ENCODE measurements at regions not wholly inside any gene's neighbourhood (a gene's known extent, or its start where the extent isn't known, plus 50 kb on each side); places are given as distances from the start of the nearest gene placed in this dataset.
"Not testable (repeated sequence)": the region's sequence is repeated elsewhere in the genome, so short reads cannot be mapped to it uniquely, and the experiment has no call there.

DNA sequence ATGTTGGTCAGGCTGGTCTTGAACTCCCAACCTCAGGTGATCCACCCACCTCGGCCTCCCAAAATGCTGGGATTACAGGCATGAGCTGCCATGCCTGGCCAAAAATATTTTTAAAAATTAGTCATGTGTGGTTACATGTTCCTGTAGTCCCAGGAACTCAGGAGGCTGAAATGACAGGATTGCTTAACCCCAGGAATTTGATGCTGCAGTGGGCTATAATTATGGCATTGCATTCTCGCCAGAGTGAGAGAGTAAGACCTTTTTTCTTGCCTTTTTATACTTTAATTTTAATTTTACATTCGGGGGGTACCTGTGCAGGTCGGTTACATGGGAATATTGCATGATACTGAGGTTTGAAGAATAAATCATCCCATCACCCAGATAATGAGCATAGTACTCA lies 86.6 kb upstream of the ZNF92 start:
- no peak overlapping the region for H3K4me3 ChIP-seq (ENCODE audit: low read length)
- DNase-seq, result no peak
- H3K9me2 ChIP-seq (replicated peaks; ENCODE audit: insufficient read depth, low read length), result no peaks in the 10 kb centered on the region
- H3K27ac ChIP-seq (ENCODE audit: low read length), result no peak overlapping the region
- no peaks in the 10 kb centered on the region for H3K36me3 ChIP-seq (ENCODE audit: insufficient read depth, low read length)
- no peak overlapping the region for H3K4me2 ChIP-seq (ENCODE audit: low read depth, low read length, poor library complexity, severe bottlenecking)
- no peak overlapping the region for H2AFZ ChIP-seq (ENCODE audit: low read length)
- H4K20me1 ChIP-seq (ENCODE audit: insufficient read depth, low read depth, low read length), result no peaks in the 10 kb centered on the region
- no peaks in the 10 kb centered on the region for H3K4me1 ChIP-seq (ENCODE audit: low read length)
- no peak overlapping the region for H3K9ac ChIP-seq (ENCODE audit: low read length)
- no peaks in the 10 kb centered on the region for H3K27me3 ChIP-seq (ENCODE audit: low read length)
- no peaks in the 10 kb centered on the region for H3K79me2 ChIP-seq (ENCODE audit: low read length)
- H3K9me3 ChIP-seq (ENCODE audit: low read length), result no peaks in the 10 kb centered on the region

DNA sequence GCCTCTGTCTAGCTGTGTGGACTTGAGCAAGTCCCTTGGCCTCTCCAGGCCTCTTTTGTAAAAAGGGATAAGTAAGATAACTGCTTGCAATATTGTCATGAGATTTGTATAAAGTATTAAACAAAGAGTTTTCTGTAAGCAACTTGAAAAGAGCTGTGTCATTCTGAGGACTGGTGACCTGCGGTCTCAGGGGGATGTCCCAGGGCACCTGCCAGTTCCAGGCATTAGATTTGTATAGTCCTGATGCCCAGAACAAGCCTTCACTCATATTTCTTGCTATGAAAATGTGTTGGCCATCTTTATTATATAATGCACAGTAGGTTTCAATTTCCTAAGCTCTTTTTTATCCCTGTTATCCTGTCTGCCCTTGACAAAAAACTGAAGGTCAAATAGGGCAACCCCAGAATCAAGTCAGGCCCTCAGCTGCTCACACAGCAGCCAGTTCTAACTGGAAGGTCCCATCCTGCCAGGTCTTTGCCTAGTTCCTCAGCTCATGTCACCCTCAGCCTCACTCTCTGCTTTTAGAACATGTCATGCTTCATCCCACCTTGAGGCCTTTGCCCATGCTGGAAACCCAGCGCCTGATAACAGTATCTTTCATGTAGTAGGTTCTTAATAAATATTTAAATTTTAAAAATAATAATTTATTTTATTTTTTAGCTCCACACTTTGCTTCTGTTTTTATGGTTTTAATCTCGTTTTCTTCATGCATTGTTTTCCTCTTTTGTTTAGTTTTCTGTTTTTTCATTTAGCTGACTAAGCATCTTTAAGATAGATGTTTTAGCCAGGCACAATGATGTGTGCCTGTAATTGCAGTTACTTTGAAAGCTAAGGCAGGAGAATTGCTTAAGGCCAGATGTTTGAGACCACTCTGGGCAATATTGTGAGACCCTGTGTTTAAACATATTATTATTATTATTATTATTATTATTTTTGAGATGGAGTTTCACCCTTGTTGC lies 87.5 kb upstream of the ZNF92 start:
- H3K9me3 ChIP-seq (ENCODE audit: low read length), result no peaks in the 10 kb centered on the region
- no peaks in the 10 kb centered on the region for H3K36me3 ChIP-seq (ENCODE audit: insufficient read depth, low read length)
- H3K27ac ChIP-seq (ENCODE audit: low read length), result no peak overlapping the region
- no peak overlapping the region for H3K4me2 ChIP-seq (ENCODE audit: low read depth, low read length, poor library complexity, severe bottlenecking)
- no peaks in the 10 kb centered on the region for H3K79me2 ChIP-seq (ENCODE audit: low read length)
- no peaks in the 10 kb centered on the region for H3K9me2 ChIP-seq (replicated peaks; ENCODE audit: insufficient read depth, low read length)
- H4K20me1 ChIP-seq (ENCODE audit: insufficient read depth, low read depth, low read length), result no peaks in the 10 kb centered on the region
- no peak overlapping the region for H3K9ac ChIP-seq (ENCODE audit: low read length)
- no peak overlapping the region for H2AFZ ChIP-seq (ENCODE audit: low read length)
- no peaks in the 10 kb centered on the region for H3K27me3 ChIP-seq (ENCODE audit: low read length)
- H3K4me1 ChIP-seq (ENCODE audit: low read length), result no peaks in the 10 kb centered on the region
- no peak overlapping the region for H3K4me3 ChIP-seq (ENCODE audit: low read length)
- DNase-seq, result no peak

DNA sequence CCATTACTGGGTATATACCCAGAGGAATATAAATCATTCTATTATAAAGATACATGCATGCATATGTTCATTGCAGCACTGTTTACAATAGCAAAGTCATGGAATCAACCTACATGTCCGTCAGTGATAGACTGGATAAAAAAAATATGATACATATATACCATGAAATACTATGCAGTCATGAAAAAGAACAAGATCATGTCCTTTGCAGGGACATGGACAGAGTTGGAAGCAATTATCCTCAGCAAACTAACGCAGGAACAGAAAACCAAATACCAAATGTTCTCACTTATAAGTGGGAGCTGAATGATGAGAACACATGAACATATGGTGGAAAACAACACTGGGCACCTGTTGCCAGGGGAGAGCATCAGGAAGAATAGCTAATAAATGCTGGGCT lies 88.4 kb upstream of the ZNF92 start:
- not testable (repeated sequence) for H3K27me3 ChIP-seq (ENCODE audit: low read length); H3K27ac ChIP-seq (ENCODE audit: low read length); H3K4me3 ChIP-seq (ENCODE audit: low read length); H3K4me1 ChIP-seq (ENCODE audit: low read length); H3K4me2 ChIP-seq (ENCODE audit: low read depth, low read length, poor library complexity, severe bottlenecking); H4K20me1 ChIP-seq (ENCODE audit: insufficient read depth, low read depth, low read length); DNase-seq; H3K9me3 ChIP-seq (ENCODE audit: low read length); H2AFZ ChIP-seq (ENCODE audit: low read length); H3K36me3 ChIP-seq (ENCODE audit: insufficient read depth, low read length); H3K9me2 ChIP-seq (replicated peaks; ENCODE audit: insufficient read depth, low read length); H3K79me2 ChIP-seq (ENCODE audit: low read length); H3K9ac ChIP-seq (ENCODE audit: low read length)

DNA sequence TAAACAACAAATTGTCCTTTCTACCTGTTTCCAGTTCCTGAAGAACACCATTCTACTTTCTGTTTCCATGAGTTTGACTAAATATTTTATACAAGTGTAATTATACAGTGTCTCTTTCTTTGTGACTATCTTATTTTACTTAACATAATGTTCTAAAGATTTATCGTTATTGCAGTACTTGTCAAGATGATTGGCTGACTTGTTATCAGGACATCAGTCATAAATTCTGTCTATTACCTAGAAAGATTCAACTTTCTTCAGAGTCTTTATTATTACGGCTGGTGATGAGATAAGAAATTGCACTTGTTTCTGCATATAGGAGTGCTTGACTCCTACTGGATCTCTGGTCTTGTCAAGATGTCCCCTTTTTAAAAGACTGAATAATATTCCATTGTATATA lies 93.9 kb upstream of the ZNF92 start:
- Histone ChIP-seq H3K27ac (ENCODE audit: low read length) (no peak overlapping the region), H4K20me1 (ENCODE audit: insufficient read depth, low read depth, low read length) (no peaks in the 10 kb centered on the region), H3K4me1 (ENCODE audit: low read length) (no peaks in the 10 kb centered on the region), H3K27me3 (ENCODE audit: low read length) (no peaks in the 10 kb centered on the region), H3K4me2 (ENCODE audit: low read depth, low read length, poor library complexity, severe bottlenecking) (no peak overlapping the region), H3K36me3 (ENCODE audit: insufficient read depth, low read length) (no peaks in the 10 kb centered on the region), H3K9me2 (replicated peaks; ENCODE audit: insufficient read depth, low read length) (no peaks in the 10 kb centered on the region), H3K4me3 (ENCODE audit: low read length) (no peak overlapping the region), H3K9ac (ENCODE audit: low read length) (no peak overlapping the region), H3K79me2 (ENCODE audit: low read length) (no peaks in the 10 kb centered on the region), H3K9me3 (ENCODE audit: low read length) (no peaks in the 10 kb centered on the region), H2AFZ (ENCODE audit: low read length) (no peak overlapping the region)
- DNase-seq, result no peak

DNA sequence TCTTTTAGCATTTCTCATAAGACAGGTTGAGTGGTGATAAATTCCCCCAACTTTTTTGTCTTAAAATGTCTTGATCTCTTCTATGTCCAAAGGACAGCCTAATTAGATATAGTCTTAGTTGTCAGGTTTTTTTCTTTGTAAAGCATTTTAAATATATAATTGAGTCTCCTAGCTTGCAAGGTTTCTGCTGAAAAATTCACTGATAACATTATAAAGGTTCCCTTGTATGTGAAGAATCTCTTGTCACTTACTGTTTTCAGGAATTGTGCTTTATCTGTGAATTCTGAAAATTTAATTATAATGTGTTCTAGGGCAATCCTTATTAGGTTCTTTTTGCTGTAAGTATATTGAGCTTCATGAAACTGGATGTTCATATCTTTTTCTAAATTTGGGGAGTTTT lies 96.8 kb upstream of the ZNF92 start:
- Histone ChIP-seq H3K4me2 (ENCODE audit: low read depth, low read length, poor library complexity, severe bottlenecking) (no peak overlapping the region), H3K27ac (ENCODE audit: low read length) (no peak overlapping the region), H3K4me3 (ENCODE audit: low read length) (no peak overlapping the region), H3K36me3 (ENCODE audit: insufficient read depth, low read length) (no peaks in the 10 kb centered on the region), H3K9ac (ENCODE audit: low read length) (no peak overlapping the region), H3K79me2 (ENCODE audit: low read length) (no peaks in the 10 kb centered on the region), H4K20me1 (ENCODE audit: insufficient read depth, low read depth, low read length) (no peaks in the 10 kb centered on the region), H3K9me2 (replicated peaks; ENCODE audit: insufficient read depth, low read length) (no peaks in the 10 kb centered on the region), H3K4me1 (ENCODE audit: low read length) (no peaks in the 10 kb centered on the region), H2AFZ (ENCODE audit: low read length) (no peak overlapping the region), H3K9me3 (ENCODE audit: low read length) (no peaks in the 10 kb centered on the region), H3K27me3 (ENCODE audit: low read length) (no peaks in the 10 kb centered on the region)
- DNase-seq, result no peak

DNA sequence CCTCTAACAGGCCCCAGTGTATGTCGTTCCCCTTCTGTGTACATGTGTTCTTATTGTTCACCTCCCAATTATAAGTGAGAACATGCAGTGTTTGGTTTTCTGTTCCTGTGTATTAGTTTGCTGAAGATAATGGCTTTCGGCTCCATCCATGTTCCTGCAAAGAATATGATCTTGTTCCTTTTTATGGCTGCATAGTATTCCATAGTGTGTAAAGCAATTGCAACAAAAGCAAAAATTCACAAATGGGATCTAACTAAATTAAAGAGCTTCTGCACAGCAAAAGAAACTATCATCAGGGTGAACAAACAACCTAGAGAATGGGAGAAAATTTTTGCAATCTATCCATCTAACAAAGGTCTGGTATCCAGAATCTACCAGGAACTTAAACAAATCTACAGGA lies 102.2 kb upstream of the ZNF92 start:
- not testable (repeated sequence) for H2AFZ ChIP-seq (ENCODE audit: low read length); H4K20me1 ChIP-seq (ENCODE audit: insufficient read depth, low read depth, low read length); H3K9ac ChIP-seq (ENCODE audit: low read length); H3K27ac ChIP-seq (ENCODE audit: low read length); DNase-seq; H3K4me2 ChIP-seq (ENCODE audit: low read depth, low read length, poor library complexity, severe bottlenecking); H3K9me2 ChIP-seq (replicated peaks; ENCODE audit: insufficient read depth, low read length); H3K79me2 ChIP-seq (ENCODE audit: low read length); H3K4me1 ChIP-seq (ENCODE audit: low read length); H3K4me3 ChIP-seq (ENCODE audit: low read length); H3K27me3 ChIP-seq (ENCODE audit: low read length); H3K36me3 ChIP-seq (ENCODE audit: insufficient read depth, low read length); H3K9me3 ChIP-seq (ENCODE audit: low read length)

DNA sequence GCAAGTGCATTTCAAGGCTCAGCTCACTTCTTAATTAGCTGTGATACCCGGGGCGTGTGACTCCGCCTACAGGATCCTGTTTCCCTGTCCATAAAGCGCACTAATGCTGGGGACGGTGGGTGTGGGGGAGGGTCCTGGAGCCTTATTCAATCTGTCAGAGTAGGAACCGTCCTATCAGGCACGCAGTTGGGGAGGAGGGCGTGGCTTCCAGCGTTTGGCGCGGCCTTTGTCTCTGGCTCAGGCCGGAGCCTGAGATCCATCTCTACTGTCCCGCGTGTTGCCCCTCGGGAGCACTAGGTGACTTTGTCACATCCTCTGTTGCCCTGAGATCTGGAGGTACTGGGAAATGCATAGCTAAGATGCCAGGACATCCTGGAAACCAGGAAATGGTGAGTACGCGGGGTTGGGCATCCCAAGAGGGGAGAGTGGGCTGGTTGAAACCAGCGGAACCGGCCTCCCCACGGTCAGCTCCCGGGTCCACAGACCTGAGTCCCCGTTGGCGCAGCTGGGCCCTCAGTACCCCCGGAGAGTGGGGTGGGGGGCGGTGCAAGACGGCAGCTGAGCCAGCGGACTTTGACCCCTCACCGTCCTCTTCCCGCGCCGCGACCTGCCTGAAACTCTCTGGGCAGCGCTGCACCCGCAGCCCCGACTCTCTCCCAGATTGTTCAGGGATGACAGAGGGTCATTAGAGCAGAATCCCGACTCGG lies 104.4 kb upstream of the ZNF92 start:
- peaks cover 3% of the 10 kb centered on the region for H3K4me1 ChIP-seq (ENCODE audit: low read length)
- H3K4me2 ChIP-seq (ENCODE audit: low read depth, low read length, poor library complexity, severe bottlenecking), result peak overlapping the region; percentile 74
- no peaks in the 10 kb centered on the region for H3K9me2 ChIP-seq (replicated peaks; ENCODE audit: insufficient read depth, low read length)
- H3K9ac ChIP-seq (ENCODE audit: low read length), result peak overlapping the region; percentile 69
- no peaks in the 10 kb centered on the region for H3K79me2 ChIP-seq (ENCODE audit: low read length)
- H3K4me3 ChIP-seq (ENCODE audit: low read length), result peak overlapping the region; percentile 76
- H3K36me3 ChIP-seq (ENCODE audit: insufficient read depth, low read length), result no peaks in the 10 kb centered on the region
- H3K27me3 ChIP-seq (ENCODE audit: low read length), result no peaks in the 10 kb centered on the region
- peak overlapping the region; percentile 80 for H2AFZ ChIP-seq (ENCODE audit: low read length)
- DNase-seq, result peak; percentile 95
- H3K27ac ChIP-seq (ENCODE audit: low read length), result no peak overlapping the region
- no peaks in the 10 kb centered on the region for H4K20me1 ChIP-seq (ENCODE audit: insufficient read depth, low read depth, low read length)
- no peaks in the 10 kb centered on the region for H3K9me3 ChIP-seq (ENCODE audit: low read length)

DNA sequence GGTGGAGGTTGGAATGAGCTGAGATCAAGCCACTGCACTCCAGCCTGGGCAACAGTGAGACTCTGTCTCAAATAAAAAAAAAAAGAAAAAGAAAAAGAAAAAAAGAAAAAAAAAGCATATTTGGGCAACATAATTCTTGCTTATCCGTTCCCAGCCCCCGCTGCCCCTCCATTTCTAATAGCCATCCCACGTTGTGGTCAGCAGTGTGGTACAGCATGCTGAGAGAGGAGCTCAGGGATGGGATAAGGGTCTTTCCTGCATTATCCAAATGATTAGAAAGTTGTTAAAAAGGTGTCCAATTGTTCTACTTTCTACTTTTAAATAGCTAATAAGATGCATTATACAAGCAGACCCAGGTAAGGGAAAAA lies 104.9 kb upstream of the ZNF92 start:
- Histone ChIP-seq H3K27ac (ENCODE audit: low read length) (no peak overlapping the region), H2AFZ (ENCODE audit: low read length) (peak overlapping the region; percentile 80), H3K36me3 (ENCODE audit: insufficient read depth, low read length) (no peaks in the 10 kb centered on the region), H3K4me2 (ENCODE audit: low read depth, low read length, poor library complexity, severe bottlenecking) (peak overlapping the region; percentile 74), H3K4me3 (ENCODE audit: low read length) (peak overlapping the region; percentile 76), H3K27me3 (ENCODE audit: low read length) (no peaks in the 10 kb centered on the region), H3K9ac (ENCODE audit: low read length) (no peak overlapping the region), H3K79me2 (ENCODE audit: low read length) (no peaks in the 10 kb centered on the region), H4K20me1 (ENCODE audit: insufficient read depth, low read depth, low read length) (no peaks in the 10 kb centered on the region), H3K9me2 (replicated peaks; ENCODE audit: insufficient read depth, low read length) (no peaks in the 10 kb centered on the region), H3K4me1 (ENCODE audit: low read length) (peaks cover 3% of the 10 kb centered on the region), H3K9me3 (ENCODE audit: low read length) (no peaks in the 10 kb centered on the region)
- no peak for DNase-seq
